HCT116 (cell line): ENCODE measurements at regions not wholly inside any gene's neighbourhood (a gene's known extent, or its start where the extent isn't known, plus 50 kb on each side); places are given as distances from the start of the nearest gene placed in this dataset.

Source experiments
- ATAC-seq: fragments of 200-7000 bp; cut with Tn5 transposase; 2 replicates; pipeline ENCODE4 v1.9.1; 2020; ENCODE audit warnings: mild to moderate bottlenecking, moderate library complexity
- BruUV-seq: library from RNA; stranded (reverse); fragments of 400-500 nt; replicated peaks from 2 replicates; lab custom pipeline; 2021; lab: Mats Ljungman, UMichigan
- CTCF ChIA-PET: fragments of 300-600 bp; sonication (Branson Sonifier 250); formaldehyde crosslinking; loops from one replicate; lab custom pipeline; 2021; ENCODE audit warnings: antibody characterized with exemption; lab: Charles Lee
- POLR2A ChIA-PET: fragments of 300-600, 350-600 bp; sonication (Branson Sonifier 250); formaldehyde crosslinking; loops from one replicate; lab custom pipeline; 2021; ENCODE audit warnings: antibody characterized with exemption; lab: Charles Lee
- RAD21 ChIA-PET, 2 experiments: fragments of 300-600 bp; sonication (Branson Sonifier 250); formaldehyde crosslinking; loops; one replicate each; lab custom pipeline; 2023; ENCODE audit warnings: low total read pairs in 2 of 2; ENCODE audit not compliant: uncharacterized antibody in 2 of 2, unreplicated experiment in 2 of 2, low non-redundant PET in 1 of 2; lab: Charles Lee
- DNase-seq: peaks from one replicate; pipeline ENCODE4 v3.0.0-alpha.2; 2010; ENCODE audit warnings: low read depth, low spot score
- H2AFZ ChIP-seq: fragments of 200-600 bp; shearing (Covaris generic), sonication (generic); 2 replicates; pipeline ENCODE4 v1.6.1; 2017; ENCODE audit warnings: low read depth, mixed run types, mixed read lengths, antibody characterized with exemption, low read length; ENCODE audit not compliant: poor library complexity, severe bottlenecking
- H3K27ac ChIP-seq: 2 replicates; pipeline ENCODE4 v1.5.1; 2012; ENCODE audit warnings: low read depth, low read length
- H3K27me3 ChIP-seq: fragments of 200-600 bp; sonication (generic); 2 replicates; pipeline ENCODE4 v1.6.1; 2016; ENCODE audit warnings: mixed run types, low read length, mixed read lengths; ENCODE audit not compliant: insufficient read depth
- H3K36me3 ChIP-seq, 2 experiments: fragments of 200-500 bp in 1 of 2; fragments of 200-600 bp in 1 of 2; sonication (Bioruptor generic) in 1 of 2; sonication (generic) in 1 of 2; 2 replicates each; pipeline versions ENCODE4 v1.5.1 to v1.6.1; 2014 to 2016; ENCODE audit warnings: low read length in 2 of 2, inconsistent platforms in 1 of 2, mixed read lengths in 1 of 2, mixed run types in 1 of 2; ENCODE audit not compliant: insufficient read depth in 2 of 2, control insufficient read depth in 1 of 2
- H3K4me1 ChIP-seq, 2 experiments: fragments of 200-600 bp in 1 of 2; sonication (generic) in 1 of 2; 2 replicates each; pipeline versions ENCODE4 v1.5.1 to v1.6.1; 2012 to 2017; ENCODE audit warnings: low read length in 2 of 2, inconsistent platforms in 1 of 2, mild to moderate bottlenecking in 1 of 2, mixed read lengths in 1 of 2, mixed run types in 1 of 2, moderate library complexity in 1 of 2; ENCODE audit not compliant: insufficient read depth in 2 of 2, control insufficient read depth in 1 of 2
- H3K4me2 ChIP-seq: fragments of 200-600 bp; sonication (generic); 2 replicates; pipeline ENCODE4 v1.6.1; 2017; ENCODE audit warnings: mixed run types, low read length, mixed read lengths
- H3K4me3 ChIP-seq, 2 experiments: fragments of 200-600 bp in 1 of 2; sonication (generic) in 1 of 2; replicated peaks in 1 of 2; 2 replicates each; pipeline ENCODE4 v1.5.1; 2011 to 2016; ENCODE audit warnings: low read length in 2 of 2, control low read depth in 1 of 2, low read depth in 1 of 2, mild to moderate bottlenecking in 1 of 2, mixed read lengths in 1 of 2, mixed run types in 1 of 2
- H3K79me2 ChIP-seq: fragments of 200-600 bp; sonication (generic); 2 replicates; pipeline ENCODE4 v1.6.1; 2017; ENCODE audit warnings: mild to moderate bottlenecking, mixed run types, low read length, moderate library complexity, mixed read lengths; ENCODE audit not compliant: insufficient read depth
- H3K9ac ChIP-seq: fragments of 200-600 bp; sonication (generic); 2 replicates; pipeline ENCODE4 v1.6.1; 2016; ENCODE audit warnings: low read length, mixed read lengths
- H3K9me2 ChIP-seq: fragments of 200-600 bp; sonication (generic), shearing (Covaris generic); 2 replicates; pipeline ENCODE4 v1.6.1; 2017; ENCODE audit warnings: mixed run types, mild to moderate bottlenecking, moderate library complexity; ENCODE audit not compliant: insufficient read depth
- H3K9me3 ChIP-seq, 2 experiments: fragments of 200-500 bp in 1 of 2; fragments of 200-600 bp in 1 of 2; sonication (Bioruptor generic) in 1 of 2; sonication (generic) in 1 of 2; 2 replicates each; pipeline ENCODE4 v1.6.1; 2014 to 2017; ENCODE audit warnings: low read length in 2 of 2, mixed read lengths in 2 of 2, inconsistent platforms in 1 of 2, low read depth in 1 of 2, mild to moderate bottlenecking in 1 of 2, mixed run types in 1 of 2, moderate library complexity in 1 of 2; ENCODE audit not compliant: control insufficient read depth in 1 of 2, insufficient read depth in 1 of 2
- H4K20me1 ChIP-seq: fragments of 200-600 bp; sonication (generic), shearing (Covaris generic); 2 replicates; pipeline ENCODE4 v1.6.1; 2017; ENCODE audit warnings: mixed run types, mild to moderate bottlenecking, moderate library complexity; ENCODE audit not compliant: insufficient read depth
- CBX3 ChIP-seq: IDR thresholded peaks from 2 replicates; pipeline ENCODE4 v1.6.1; 2012; ENCODE audit warnings: low read depth
- EZH2 ChIP-seq: fragments of 200-600 bp; sonication (generic); IDR thresholded peaks from 2 replicates; pipeline ENCODE4 v1.6.1; 2017; ENCODE audit warnings: antibody characterized with exemption, mixed run types
- EZH2phosphoT487 ChIP-seq: fragments of 200-600 bp; IDR thresholded peaks from 2 replicates; pipeline ENCODE4 v1.6.1; 2018; ENCODE audit warnings: antibody characterized with exemption, borderline replicate concordance
- FOSL1 ChIP-seq: IDR thresholded peaks from 2 replicates; pipeline ENCODE4 v1.6.1; 2012; ENCODE audit warnings: low read depth
- POLR2A ChIP-seq: IDR thresholded peaks from 2 replicates; pipeline ENCODE4 v1.7.0; 2011; ENCODE audit warnings: borderline replicate concordance; ENCODE audit not compliant: insufficient read depth, insufficient read length; ENCODE audit errors: extremely low read depth
- SP1 ChIP-seq: IDR thresholded peaks from 2 replicates; pipeline ENCODE4 v1.6.1; 2012; ENCODE audit warnings: low read depth
- SRF ChIP-seq: IDR thresholded peaks from 2 replicates; pipeline ENCODE4 v1.6.1; 2012; ENCODE audit warnings: low read depth
- TCF7L2 ChIP-seq: IDR thresholded peaks from 2 replicates; pipeline ENCODE4 v1.7.0; 2011; ENCODE audit warnings: borderline replicate concordance, inconsistent platforms; ENCODE audit not compliant: insufficient read depth, insufficient read length; ENCODE audit errors: extremely low read depth
- ZBTB33 ChIP-seq: IDR thresholded peaks from 2 replicates; pipeline ENCODE4 v1.6.1; 2011; ENCODE audit warnings: mild to moderate bottlenecking, low read length, moderate library complexity; ENCODE audit not compliant: insufficient replicate concordance; ENCODE audit errors: extremely low read depth
- ZFX ChIP-seq: fragments of 450-650 bp; IDR thresholded peaks from 2 replicates; pipeline ENCODE4 v1.6.1; 2017
- intact Hi-C: fragments of 100-400 bp; cut with micrococcal nuclease; formaldehyde crosslinking; loops from 2 replicates; pipeline ENCODE4 v1.10.0; 2022
- TF ChIP-seq, protein P1 (sequence below): IDR thresholded peaks from 2 replicates; pipeline ENCODE4 v1.6.1; 2012; ENCODE audit warnings: low read depth

- no peaks in the 10 kb centered on the region for H3K9me2 ChIP-seq
- DNase-seq (no peak), ATAC-seq (no peak)
- H3K9me3 ChIP-seq, result peaks cover 0 to 3% of the 10 kb centered on the region in 2 experiments; a peak in 2 of 4 replicates
- intact Hi-C loops, result no loop called here
- no peak overlapping the region for H2AFZ ChIP-seq
- ChIA-PET POLR2A (no interaction called here), CTCF (no interaction called here), RAD21 (no interaction called here)
- H3K4me2 ChIP-seq, result no peak overlapping the region
- H3K27me3 ChIP-seq, result no peaks in the 10 kb centered on the region
- no peaks in the 10 kb centered on the region for H3K79me2 ChIP-seq
- no peaks in the 10 kb centered on the region for H3K4me1 ChIP-seq
- H3K9ac ChIP-seq, result no peak overlapping the region
- TF ChIP-seq EZH2phosphoT487 (no peak), FOSL1 (no peak), CBX3 (no peak), ZFX (no peak), SP1 (no peak), SRF (no peak), POLR2A (no peak), EZH2 (no peak), TCF7L2 (no peak), ZBTB33 (no peak)
- TF ChIP-seq, protein P1, sequence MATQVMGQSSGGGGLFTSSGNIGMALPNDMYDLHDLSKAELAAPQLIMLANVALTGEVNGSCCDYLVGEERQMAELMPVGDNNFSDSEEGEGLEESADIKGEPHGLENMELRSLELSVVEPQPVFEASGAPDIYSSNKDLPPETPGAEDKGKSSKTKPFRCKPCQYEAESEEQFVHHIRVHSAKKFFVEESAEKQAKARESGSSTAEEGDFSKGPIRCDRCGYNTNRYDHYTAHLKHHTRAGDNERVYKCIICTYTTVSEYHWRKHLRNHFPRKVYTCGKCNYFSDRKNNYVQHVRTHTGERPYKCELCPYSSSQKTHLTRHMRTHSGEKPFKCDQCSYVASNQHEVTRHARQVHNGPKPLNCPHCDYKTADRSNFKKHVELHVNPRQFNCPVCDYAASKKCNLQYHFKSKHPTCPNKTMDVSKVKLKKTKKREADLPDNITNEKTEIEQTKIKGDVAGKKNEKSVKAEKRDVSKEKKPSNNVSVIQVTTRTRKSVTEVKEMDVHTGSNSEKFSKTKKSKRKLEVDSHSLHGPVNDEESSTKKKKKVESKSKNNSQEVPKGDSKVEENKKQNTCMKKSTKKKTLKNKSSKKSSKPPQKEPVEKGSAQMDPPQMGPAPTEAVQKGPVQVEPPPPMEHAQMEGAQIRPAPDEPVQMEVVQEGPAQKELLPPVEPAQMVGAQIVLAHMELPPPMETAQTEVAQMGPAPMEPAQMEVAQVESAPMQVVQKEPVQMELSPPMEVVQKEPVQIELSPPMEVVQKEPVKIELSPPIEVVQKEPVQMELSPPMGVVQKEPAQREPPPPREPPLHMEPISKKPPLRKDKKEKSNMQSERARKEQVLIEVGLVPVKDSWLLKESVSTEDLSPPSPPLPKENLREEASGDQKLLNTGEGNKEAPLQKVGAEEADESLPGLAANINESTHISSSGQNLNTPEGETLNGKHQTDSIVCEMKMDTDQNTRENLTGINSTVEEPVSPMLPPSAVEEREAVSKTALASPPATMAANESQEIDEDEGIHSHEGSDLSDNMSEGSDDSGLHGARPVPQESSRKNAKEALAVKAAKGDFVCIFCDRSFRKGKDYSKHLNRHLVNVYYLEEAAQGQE, result no peak
- H3K4me3 ChIP-seq, result no peak overlapping the region
- no peaks in the 10 kb centered on the region for H4K20me1 ChIP-seq
- BruUV-seq, result no TSS peak
- no peak overlapping the region for H3K27ac ChIP-seq
- H3K36me3 ChIP-seq, result no peaks in the 10 kb centered on the region
Observed at GRCh38 chr6:145451029-145451428, 284.3 kb downstream of the EPM2A start.
